ENCODE measurements at regions not wholly inside any gene's neighbourhood (a gene's known extent, or its start where the extent isn't known, plus 50 kb on each side); places are given as distances from the start of the nearest gene placed in this dataset.

DNA sequence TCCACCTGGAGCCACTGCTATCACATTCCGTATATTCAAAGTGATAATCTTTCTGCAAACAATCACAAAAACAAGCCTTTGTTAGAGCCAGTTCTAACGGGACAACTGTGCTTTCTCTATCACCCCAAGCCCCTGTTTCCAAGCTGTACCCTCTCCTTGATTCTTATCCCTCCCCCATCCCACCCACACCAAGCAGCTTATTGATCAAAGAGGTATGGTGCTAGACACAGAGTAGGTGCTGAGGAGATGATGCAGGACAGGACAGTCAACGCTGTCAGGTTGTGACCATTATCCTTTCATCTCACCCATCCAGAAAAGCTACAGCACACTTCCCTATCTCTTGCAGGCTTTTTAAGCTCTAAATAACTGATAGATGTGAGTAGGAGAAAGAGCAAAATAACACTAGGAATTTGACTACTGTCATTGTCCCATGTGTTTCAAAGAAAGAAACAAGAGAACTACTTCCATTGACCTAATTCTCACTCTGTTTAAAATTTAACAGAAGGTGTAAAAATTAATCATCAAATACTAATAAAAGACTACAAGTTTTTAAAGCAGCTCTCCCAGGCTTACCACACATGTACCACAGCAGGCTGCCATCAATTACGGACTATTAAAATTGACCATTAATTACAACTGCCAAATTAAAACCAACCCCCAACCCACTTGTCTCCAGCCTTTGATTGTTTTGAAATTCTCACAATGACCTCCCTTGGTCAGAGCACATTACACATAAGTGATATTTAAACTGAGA lies 94.3 kb downstream of the ELAPOR2 start:
- Mint-ChIP-seq H3K4me1 (no peaks in the 10 kb centered on the region), H3K27ac (no peak overlapping the region), H3K36me3 (no peaks in the 10 kb centered on the region), H3K9me3 (no peaks in the 10 kb centered on the region), H3K4me3 (no peak overlapping the region), H3K27me3 (peaks cover 5% of the 10 kb centered on the region)
- DNase-seq, result no peak
- CTCF ChIA-PET, result no interaction called here

DNA sequence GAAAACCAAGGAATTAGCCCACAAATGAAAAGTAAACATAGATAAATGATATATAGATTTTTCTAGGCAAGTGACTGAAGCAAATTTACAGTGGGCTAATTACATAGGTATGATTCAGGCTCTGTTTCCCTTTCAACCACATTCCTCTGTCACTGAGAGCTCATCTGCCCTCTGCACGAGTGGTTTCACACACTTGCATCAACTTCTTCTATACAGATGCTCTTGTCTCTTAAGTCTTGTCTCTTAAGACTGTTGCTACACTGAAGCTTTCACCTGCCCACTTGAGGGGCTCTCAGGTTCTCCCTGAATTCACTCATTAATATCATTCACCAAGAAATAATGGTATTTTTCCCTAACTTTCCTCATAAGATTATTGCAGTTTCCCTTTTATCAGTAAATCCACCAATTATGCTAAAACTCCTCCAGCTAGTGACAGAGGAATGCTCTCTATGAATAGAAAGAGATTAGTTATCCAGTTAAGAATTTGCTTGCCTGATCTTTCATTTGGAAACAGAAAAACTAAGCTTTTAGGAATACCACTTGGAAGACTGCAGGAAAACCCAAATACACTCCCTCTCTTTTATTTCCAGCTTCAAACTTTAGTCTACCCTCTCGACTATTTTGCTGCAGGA lies 95.7 kb downstream of the ELAPOR2 start:
- no peak for DNase-seq
- no peaks in the 10 kb centered on the region for H3K36me3 Mint-ChIP-seq
- no peaks in the 10 kb centered on the region for H3K4me1 Mint-ChIP-seq
- H3K27me3 Mint-ChIP-seq, result peaks cover 5% of the 10 kb centered on the region
- H3K4me3 Mint-ChIP-seq, result no peak overlapping the region
- CTCF ChIA-PET, result no interaction called here
- no peak overlapping the region for H3K27ac Mint-ChIP-seq
- no peaks in the 10 kb centered on the region for H3K9me3 Mint-ChIP-seq

DNA sequence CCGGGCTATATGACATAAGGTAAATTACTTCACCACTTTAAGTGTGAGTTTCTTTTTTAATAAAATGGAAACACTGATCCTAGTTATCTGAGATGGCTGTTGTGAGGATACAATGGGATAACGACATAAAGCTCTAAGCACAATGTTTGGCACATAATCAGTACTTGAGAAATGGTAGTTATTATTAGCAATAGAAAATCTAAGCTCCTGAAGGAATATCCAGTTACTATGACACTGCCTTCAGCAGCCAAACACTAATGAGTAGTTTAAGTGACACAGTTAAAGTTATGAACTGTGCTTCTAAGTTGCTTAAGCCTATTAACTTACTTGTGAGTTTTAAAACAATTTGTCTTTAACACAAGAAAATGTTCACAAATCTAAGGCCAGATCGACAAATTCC lies 96.8 kb downstream of the ELAPOR2 start:
- H3K9me3 Mint-ChIP-seq, result no peaks in the 10 kb centered on the region
- DNase-seq, result no peak
- H3K27ac Mint-ChIP-seq, result no peak overlapping the region
- H3K27me3 Mint-ChIP-seq, result peaks cover 9% of the 10 kb centered on the region
- H3K36me3 Mint-ChIP-seq, result no peaks in the 10 kb centered on the region
- H3K4me1 Mint-ChIP-seq, result no peaks in the 10 kb centered on the region
- H3K4me3 Mint-ChIP-seq, result no peak overlapping the region
- CTCF ChIA-PET, result interaction anchor here (0.9 to 1.1 kb wide), 2 partner anchors 12 to 16 kb away, joined by 3 to 4 read pairs; no protein-coding TSS in a partner anchor

DNA sequence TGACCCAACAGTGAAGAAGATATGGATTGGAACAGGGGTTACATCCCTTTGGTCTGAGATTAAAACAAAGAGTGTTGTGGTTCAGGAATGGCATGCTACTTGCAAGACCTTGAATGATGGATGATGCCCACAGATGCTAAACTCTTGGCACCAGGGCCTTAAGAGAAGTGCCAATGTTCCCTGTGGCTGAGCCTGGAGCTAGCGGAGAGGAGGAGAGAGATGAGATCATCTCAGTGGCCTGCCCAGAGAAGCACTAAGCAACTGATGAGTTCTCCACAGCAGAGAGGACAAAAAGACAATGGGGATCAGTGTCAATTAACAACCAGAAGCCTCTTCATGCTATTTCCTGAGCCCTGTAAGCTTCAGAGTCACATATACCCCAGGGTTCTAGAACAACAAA lies 97.8 kb downstream of the ELAPOR2 start:
- Mint-ChIP-seq H3K4me1 (no peaks in the 10 kb centered on the region), H3K9me3 (no peaks in the 10 kb centered on the region), H3K36me3 (no peaks in the 10 kb centered on the region), H3K4me3 (no peak overlapping the region), H3K27me3 (peaks cover 14% of the 10 kb centered on the region), H3K27ac (no peak overlapping the region)
- no peak for DNase-seq
- CTCF ChIA-PET, result no interaction called here

DNA sequence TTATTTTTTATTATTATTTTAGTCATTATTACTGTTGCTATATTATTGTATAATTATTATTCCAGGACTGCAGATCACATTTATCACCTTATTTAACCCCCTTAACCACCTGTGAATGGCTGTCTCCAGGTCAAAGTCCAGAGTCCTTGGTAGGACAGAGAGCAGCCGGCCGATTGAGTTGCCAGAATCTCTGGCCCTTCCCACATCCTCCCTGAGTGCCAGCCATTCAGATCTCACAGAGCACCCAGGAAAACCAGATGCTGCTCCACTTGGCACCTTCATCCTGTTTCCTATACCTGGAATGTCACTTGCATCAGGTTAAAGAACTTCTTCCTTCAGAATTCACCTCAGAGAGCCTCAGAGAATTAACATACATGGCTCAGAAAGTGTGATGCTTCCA lies 101.1 kb downstream of the ELAPOR2 start:
- peaks cover 5% of the 10 kb centered on the region for H3K4me1 Mint-ChIP-seq
- CTCF ChIA-PET, result no interaction called here
- no peak overlapping the region for H3K4me3 Mint-ChIP-seq
- H3K27me3 Mint-ChIP-seq, result peaks cover 17% of the 10 kb centered on the region
- no peak for DNase-seq
- H3K36me3 Mint-ChIP-seq, result no peaks in the 10 kb centered on the region
- H3K9me3 Mint-ChIP-seq, result no peaks in the 10 kb centered on the region
- H3K27ac Mint-ChIP-seq, result no peak overlapping the region

DNA sequence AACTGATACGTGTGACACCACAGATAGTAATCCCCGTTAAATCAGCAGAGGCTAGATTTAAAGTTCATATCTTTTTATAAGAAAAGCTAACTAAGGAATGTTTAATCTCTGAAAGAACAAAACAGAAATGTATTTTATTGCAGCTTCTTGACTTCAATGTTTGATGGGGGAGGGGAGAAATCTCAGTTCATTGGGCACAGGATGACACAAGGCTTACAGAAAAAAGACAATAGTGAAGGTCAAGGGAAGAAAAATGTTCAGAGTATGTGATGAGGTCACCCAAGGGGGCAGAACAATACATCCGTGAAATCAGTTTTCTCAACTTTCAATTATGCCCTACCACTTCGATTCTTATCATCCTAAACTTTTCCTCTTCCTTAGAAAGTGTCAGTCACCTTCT lies 102.9 kb downstream of the ELAPOR2 start:
- CTCF ChIA-PET, result interaction anchor here (1.4 kb wide), 1 partner anchor 192 kb away, joined by 7 read pairs; no protein-coding TSS in a partner anchor
- Mint-ChIP-seq H3K27ac (no peak overlapping the region), H3K4me3 (no peak overlapping the region), H3K27me3 (peaks cover 14% of the 10 kb centered on the region), H3K9me3 (no peaks in the 10 kb centered on the region), H3K36me3 (no peaks in the 10 kb centered on the region), H3K4me1 (peaks cover 6% of the 10 kb centered on the region)
- no peak for DNase-seq

DNA sequence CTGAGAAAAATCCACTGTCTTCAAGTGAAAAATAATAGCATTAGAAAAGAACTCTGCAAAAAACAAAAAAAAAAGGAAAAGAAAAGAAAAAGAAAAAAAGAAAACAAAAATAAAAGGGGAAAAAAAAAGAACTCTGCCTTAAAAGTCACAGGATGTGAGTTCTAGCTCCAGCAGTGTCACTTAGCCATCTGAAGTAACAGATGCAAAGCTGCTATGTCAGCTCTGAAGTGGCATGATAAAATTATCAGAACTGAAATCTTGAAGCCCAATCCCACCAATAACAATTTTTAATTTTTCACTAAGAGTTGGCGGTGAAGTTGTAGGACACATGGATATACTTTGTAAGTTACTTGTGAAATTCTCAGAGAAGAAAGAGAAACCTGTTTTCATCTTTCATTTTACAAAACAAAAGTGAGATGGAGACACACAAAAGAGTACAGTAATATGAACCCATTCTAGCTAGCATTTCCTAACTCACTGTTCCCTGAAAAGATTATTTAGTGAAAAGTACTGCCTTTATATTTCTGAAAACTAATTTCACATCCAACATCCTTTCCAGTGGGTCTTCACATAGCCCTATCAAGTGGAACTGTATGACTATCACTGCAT lies 103.5 kb downstream of the ELAPOR2 start:
- no peak overlapping the region for H3K27ac Mint-ChIP-seq
- CTCF ChIA-PET, result interaction anchor here (1.4 to 1.5 kb wide), 2 partner anchors 43 to 192 kb away, joined by 3 to 7 read pairs; no protein-coding TSS in a partner anchor
- no peak for DNase-seq
- no peaks in the 10 kb centered on the region for H3K36me3 Mint-ChIP-seq
- peaks cover 6% of the 10 kb centered on the region for H3K4me1 Mint-ChIP-seq
- no peaks in the 10 kb centered on the region for H3K9me3 Mint-ChIP-seq
- H3K4me3 Mint-ChIP-seq, result no peak overlapping the region
- peaks cover 12% of the 10 kb centered on the region for H3K27me3 Mint-ChIP-seq

DNA sequence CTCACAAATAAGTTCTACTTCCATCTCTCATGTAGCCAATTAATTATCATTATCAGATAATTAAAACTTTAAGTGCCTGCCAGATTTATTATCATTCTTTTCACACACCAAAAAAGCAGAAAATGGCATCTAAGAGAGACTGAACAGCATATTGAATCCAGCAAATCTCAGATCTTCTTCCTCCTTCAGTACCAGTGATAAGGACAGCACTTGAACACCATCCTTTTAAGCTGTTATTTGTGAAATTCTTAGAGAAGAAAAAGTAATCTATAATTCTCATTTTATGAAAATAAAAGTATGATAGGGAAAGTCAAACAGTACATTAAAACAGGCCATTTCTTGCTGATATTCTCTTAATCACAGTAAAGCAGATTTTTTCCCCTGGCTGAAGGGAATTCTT lies 104.5 kb downstream of the ELAPOR2 start:
- Mint-ChIP-seq H3K9me3 (no peaks in the 10 kb centered on the region), H3K4me1 (peaks cover 6% of the 10 kb centered on the region), H3K4me3 (no peak overlapping the region), H3K27me3 (peaks cover 12% of the 10 kb centered on the region), H3K27ac (no peak overlapping the region), H3K36me3 (no peaks in the 10 kb centered on the region)
- DNase-seq, result no peak
- CTCF ChIA-PET, result interaction anchor here (1.5 kb wide), 1 partner anchor 42 kb away, joined by 3 read pairs; no protein-coding TSS in a partner anchor

DNA sequence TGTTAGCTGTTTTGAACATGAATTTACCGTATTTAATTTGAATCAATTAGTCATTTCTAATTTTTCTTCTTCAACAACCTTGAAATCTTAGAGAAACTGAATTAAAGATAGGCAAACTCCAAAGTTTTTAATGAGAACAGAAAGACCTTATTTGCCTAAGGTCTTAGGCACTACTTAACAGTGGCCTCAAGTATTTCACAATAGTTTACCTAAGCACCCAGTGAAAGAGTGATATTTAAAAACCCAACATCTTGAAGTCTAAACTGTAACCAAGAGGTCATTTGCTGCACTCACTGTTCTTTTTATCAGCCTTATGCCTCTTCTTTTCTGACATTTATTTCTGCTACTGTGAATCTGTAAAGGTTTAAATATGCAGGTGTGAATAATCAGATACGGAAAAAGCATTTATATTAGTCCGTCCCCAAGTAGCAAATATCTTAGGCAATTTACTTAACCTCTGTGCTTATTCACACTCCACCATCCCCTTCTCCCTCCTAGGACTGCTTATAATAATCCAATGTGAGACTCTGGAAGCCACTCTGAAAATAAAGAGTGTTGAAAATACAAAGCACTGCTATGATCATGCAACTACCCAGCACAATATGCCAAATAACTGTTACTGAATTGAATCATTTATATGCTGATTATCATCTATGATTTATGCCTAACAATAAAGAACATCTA lies 105.7 kb downstream of the ELAPOR2 start:
- Mint-ChIP-seq H3K4me3 (no peak overlapping the region), H3K4me1 (peaks cover 6% of the 10 kb centered on the region), H3K27me3 (peaks cover 12% of the 10 kb centered on the region), H3K27ac (no peak overlapping the region), H3K36me3 (no peaks in the 10 kb centered on the region), H3K9me3 (no peaks in the 10 kb centered on the region)
- CTCF ChIA-PET, result interaction anchor here (1.2 kb wide), 1 partner anchor 27 kb away, joined by 3 read pairs; no protein-coding TSS in a partner anchor
- no peak for DNase-seq

DNA sequence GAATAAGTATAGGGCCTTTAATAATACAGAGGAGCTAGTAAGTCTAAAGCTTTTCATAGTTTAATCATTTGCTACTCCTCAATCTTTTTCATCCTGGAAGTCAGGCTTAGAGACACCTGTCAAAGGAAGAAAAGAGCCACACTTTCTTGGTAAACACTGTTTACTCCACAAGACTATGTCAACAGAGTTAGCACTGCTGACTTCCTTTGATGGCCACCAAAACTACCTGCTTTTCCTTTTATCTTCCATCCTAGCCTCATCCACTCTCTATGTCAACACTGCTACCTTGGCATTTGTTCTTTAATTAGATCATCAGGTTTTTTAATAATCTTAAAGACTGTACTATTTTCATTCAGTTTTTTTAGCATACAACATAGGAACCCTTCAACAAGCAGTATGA lies 106.2 kb downstream of the ELAPOR2 start:
- Mint-ChIP-seq H3K36me3 (no peaks in the 10 kb centered on the region), H3K27me3 (peaks cover 8% of the 10 kb centered on the region), H3K9me3 (no peaks in the 10 kb centered on the region), H3K27ac (no peak overlapping the region), H3K4me1 (peaks cover 6% of the 10 kb centered on the region), H3K4me3 (no peak overlapping the region)
- CTCF ChIA-PET, result interaction anchor here (1.2 kb wide), 1 partner anchor 26 kb away, joined by 3 read pairs; no protein-coding TSS in a partner anchor
- no peak for DNase-seq

DNA sequence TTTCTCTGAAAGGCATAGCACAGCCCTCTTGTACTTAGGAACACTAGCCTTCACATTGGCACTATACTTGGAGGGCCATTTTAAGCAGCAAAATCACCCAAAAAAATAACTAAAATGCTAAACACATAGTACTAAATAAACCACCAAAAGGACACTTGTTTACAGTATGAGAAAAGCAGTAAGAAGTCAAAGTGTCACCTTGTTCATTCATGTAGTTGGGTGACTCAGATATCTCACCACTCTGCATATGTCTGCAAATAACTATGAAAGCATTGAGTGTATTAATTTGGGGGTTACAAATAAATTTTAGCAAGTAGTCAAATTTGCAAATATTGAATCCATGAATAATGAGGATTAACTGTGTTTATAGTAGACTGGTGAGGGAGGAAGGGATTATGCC lies 107.6 kb downstream of the ELAPOR2 start:
- H3K4me1 Mint-ChIP-seq, result peaks cover 6% of the 10 kb centered on the region
- no peak for DNase-seq
- CTCF ChIA-PET, result interaction anchor here (1.2 kb wide), 1 partner anchor 197 kb away, joined by 3 read pairs; no protein-coding TSS in a partner anchor

DNA sequence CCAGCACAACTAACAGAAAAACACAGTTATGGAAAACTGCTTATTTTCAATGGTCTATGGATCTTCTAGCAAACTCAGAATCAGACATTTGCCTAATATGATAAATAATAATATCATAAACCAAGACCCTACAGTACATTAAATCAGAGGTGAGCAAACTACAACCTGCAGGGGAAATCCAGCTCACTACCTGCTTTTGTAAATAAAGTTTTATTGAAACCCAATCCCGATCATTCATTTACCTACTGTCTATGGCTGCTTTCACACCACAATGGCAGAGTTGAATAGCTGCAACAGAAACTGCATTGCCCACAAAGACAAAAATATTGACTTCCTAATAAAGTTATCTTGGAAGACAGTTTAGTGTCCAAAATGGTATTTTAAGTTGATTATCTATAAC lies 108.5 kb downstream of the ELAPOR2 start:
- H3K36me3 Mint-ChIP-seq, result no peaks in the 10 kb centered on the region
- H3K27ac Mint-ChIP-seq, result no peak overlapping the region
- no peak overlapping the region for H3K4me3 Mint-ChIP-seq
- H3K27me3 Mint-ChIP-seq, result no peaks in the 10 kb centered on the region
- DNase-seq, result no peak
- peaks cover 4% of the 10 kb centered on the region for H3K4me1 Mint-ChIP-seq
- CTCF ChIA-PET, result interaction anchor here (0.8 to 1.4 kb wide), 2 partner anchors 12 to 197 kb away, joined by 4 to 10 read pairs; no protein-coding TSS in a partner anchor
- no peaks in the 10 kb centered on the region for H3K9me3 Mint-ChIP-seq

More for the DNA sequence above, 107.6 kb downstream of the ELAPOR2 start:
- H3K9me3 Mint-ChIP-seq, result no peaks in the 10 kb centered on the region
- no peak overlapping the region for H3K27ac Mint-ChIP-seq
- H3K4me3 Mint-ChIP-seq, result no peak overlapping the region
- peaks cover 5% of the 10 kb centered on the region for H3K27me3 Mint-ChIP-seq
- H3K36me3 Mint-ChIP-seq, result no peaks in the 10 kb centered on the region

DNA sequence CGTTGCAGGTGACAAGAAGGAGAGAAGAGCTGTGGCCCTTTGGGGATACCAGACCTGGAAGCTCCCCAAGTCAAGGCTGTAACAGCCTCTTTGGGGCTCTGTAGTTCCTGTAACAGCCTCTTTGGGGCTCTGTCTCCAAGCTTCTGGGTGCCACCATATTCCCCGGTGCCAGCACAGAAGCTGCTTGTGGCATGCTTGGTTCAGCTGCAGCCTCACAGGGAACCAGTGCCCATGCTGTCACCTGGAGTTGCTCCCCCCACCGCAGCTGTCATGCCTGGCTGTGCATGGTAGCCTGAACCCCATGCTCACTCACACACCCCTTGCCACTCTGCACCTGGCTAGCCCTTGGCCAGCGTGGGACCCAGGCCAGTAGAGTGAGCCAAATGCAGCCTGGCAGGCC lies 109.1 kb downstream of the ELAPOR2 start:
- Mint-ChIP-seq H3K27ac (no peak overlapping the region), H3K27me3 (no peaks in the 10 kb centered on the region), H3K4me3 (no peak overlapping the region), H3K9me3 (no peaks in the 10 kb centered on the region), H3K4me1 (peaks cover 2% of the 10 kb centered on the region), H3K36me3 (no peaks in the 10 kb centered on the region)
- DNase-seq, result no peak
- CTCF ChIA-PET, result interaction anchor here (0.8 to 1.4 kb wide), 2 partner anchors 12 to 198 kb away, joined by 4 to 10 read pairs; no protein-coding TSS in a partner anchor

DNA sequence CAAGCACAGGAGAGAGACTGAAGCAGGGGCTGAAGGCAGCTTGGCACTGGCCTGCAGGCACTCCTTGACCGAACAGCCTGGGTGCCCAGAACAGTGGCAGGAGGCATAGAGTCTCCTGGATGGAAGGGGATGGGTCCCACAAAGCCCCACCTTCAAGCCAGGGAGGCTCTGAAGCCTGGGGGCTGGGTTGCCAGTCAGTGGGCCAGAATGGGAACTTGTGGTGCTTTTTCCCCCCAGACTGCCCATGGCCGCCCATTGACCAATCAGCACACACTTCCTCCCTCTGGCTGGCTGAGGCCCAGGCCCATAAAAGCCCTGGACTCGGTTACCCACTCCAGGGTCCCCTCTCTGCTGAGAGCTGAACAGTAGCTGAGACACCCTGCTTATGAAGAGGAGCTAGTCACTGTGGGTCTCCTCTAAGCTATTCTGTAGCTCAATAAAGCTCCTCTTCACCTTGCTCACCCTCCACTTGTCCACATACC lies 109.6 kb downstream of the ELAPOR2 start:
- Mint-ChIP-seq H3K36me3 (no peaks in the 10 kb centered on the region), H3K27me3 (no peaks in the 10 kb centered on the region), H3K27ac (no peak overlapping the region), H3K4me1 (peaks cover 2% of the 10 kb centered on the region), H3K4me3 (no peak overlapping the region), H3K9me3 (no peaks in the 10 kb centered on the region)
- no peak for DNase-seq
- CTCF ChIA-PET, result interaction anchor here (1.4 kb wide), 1 partner anchor 198 kb away, joined by 10 read pairs; no protein-coding TSS in a partner anchor

Measured in activated naive CD4-positive, alpha-beta T cell treated with anti-CD3 and anti-CD28 coated beads, Interleukin-2, amount 10 ng/mL, durations not matched to agents 7 days and 5 days (primary cell).